HG02759 (cell line): ENCODE measurements at regions not wholly inside any gene's neighbourhood (a gene's known extent, or its start where the extent isn't known, plus 50 kb on each side); places are given as distances from the start of the nearest gene placed in this dataset.

Experiments
- ATAC-seq: cut with Tn5 transposase; IDR thresholded peaks from one replicate; pipeline ENCODE4 v1.9.1; 2021; ENCODE audit warnings: mild to moderate bottlenecking, moderate library complexity; ENCODE audit not compliant: unreplicated experiment

DNA sequence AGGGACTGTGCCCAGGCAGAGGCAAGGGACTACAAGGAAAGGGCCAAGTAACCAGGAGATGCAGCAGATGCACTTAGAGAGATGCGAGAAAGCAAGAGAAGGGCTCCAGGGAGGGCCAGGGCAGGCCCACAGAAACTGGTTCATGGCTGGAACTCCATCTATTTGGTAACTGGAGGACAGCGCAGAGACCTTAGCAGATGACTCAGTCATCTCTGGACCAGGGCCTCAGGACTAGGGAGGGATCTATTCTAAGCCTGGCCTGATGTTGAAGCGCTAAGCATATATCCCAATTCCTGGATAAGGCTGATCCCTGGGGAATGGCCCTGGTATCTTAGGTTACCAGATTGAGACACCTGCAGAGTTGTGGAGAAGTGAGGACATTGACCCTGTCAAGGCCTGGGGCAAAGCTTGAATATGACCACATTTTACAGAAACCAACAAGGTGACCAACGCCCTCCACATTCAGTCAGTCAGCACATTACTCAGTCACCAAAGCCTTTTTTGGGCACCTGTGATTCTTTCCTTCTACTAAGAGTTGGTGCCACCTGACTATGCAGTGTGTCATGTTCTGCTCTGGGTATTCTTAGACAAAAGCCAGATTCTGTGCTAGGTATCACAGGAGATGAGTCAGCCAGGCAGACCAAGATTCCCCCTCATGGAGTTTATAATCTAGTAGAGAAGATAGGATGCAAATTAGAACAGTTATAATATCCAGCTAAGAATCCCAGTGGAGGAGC, 68.4 kb upstream of the SLCO3A1 start:
- no peak for ATAC-seq

DNA sequence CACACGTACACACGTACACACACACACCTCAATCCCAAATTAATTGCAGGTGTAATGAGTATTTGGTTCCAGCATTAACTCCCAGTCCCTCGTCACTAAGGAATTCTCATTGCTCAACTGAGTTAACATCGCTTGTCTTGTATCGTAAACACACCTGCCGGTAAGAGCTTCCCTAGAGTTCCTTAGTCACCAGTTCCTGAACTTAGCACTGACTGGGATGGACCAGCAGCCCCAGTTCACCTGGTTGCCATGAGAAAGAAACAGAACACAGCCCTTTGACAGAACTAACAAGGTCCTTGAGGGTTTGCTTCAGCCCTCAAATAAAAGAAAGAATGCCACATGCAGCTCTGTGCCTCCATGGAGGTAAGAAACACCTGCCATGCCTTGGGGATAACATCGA, 66.3 kb upstream of the SLCO3A1 start:
- no peak for ATAC-seq

DNA sequence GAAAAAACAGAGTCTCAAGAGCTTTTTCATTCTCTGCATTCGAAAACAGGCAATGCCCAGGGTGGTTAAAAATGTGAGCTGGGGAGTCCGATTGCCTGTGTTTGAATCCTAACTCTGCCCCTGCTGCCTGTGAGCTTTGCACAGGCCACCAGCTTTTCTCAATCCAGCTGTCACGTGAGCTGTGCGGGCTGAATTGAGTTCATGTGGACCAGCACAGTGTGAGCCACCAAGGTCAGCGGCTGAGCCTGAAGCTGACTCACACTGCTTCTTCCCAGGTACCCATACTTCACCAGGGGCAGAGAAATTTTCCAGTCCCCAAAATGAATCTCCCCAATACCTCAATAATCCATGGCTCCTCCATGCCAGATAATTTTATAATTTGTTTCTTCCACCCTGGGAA, 64.4 kb upstream of the SLCO3A1 start:
- no peak for ATAC-seq

DNA sequence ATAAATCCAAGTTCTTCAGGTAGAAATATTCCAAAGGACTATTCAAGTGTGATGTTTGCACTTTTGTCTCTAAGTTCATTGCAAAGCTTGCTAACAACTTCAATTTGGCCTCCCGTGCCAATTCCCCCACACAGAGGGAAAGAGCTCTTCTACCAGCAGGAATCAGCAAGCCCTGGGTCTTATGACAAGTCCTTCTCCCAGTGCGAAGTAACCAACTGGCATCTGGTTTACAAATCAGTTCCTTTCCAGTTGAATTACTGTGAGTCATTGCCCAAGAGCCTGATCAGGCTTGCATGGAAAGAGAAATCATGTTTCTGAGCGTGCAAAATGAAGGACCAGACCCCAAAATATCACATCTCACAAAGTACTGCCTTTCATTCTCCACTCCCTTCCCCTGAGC, 62.7 kb upstream of the SLCO3A1 start:
- no peak for ATAC-seq

DNA sequence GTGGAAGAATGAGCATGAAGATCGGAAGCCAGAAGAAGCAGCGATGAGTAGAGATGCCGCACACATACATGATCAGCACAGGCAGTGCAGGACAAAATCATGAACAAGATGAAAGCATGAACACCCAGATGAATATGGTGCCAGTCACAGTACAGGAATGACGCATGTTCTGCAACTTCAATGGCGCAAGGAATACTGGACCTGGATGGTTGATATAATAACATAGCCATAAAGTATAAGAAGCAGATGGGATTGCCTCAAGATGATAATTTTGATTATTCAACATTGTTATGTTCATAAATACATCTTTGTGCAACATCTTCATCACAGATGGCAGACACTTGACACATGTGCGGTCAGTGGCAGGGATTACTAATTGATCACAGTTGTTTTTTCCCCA, 59.7 kb upstream of the SLCO3A1 start:
- ATAC-seq, result no peak

DNA sequence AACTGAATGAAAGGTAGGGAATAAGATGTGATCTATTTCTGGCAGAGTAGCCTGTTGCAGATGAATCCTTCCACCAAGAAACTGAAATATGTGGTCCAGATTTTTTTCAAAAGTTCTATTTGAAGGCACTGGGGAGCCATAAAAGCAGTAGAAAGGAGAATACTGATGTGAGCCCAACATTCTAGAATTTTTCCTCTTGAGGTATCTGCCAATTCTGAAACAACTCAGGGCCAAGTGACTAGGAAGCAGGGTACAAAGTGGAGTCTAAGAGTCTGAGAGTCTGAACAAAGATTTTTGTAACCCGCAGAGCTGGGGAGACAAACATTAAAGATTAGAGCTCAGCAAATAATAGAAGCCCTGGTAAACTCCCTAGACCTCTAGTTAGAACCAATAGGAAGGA, 58.3 kb upstream of the SLCO3A1 start:
- no peak for ATAC-seq

DNA sequence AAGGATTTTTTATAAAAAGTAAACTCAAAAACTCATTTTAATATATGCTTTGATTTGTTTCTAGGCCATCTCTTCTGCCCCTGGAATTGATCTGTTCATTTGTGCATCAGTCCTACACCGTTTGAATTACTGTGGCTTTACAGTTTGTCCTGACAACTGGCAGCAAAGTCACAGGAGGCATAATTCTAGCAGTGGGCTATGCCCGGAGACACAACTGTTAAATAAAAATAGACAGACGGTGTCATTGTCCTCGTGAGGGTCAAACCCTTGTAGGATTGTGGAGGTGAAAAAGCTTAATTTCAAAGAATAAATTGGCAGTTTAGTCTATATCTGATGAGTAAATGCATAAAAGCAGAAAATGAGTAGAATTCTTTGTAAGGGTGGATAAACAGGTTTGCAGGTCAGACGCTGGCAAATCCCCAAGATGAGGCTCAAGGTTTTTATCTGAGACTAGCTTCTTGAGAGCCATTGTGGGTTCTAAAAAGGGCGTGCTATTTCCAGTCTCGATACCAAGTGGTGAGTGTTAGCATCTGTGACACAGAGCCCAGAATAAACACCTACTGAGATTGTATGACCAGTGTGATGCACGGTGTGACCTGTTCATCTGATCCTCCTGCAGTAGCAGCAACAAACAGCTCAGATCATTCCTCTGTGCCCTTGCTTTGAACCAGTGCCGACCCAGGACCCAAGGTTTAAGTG, 51.5 kb upstream of the SLCO3A1 start:
- ATAC-seq, result no peak

DNA sequence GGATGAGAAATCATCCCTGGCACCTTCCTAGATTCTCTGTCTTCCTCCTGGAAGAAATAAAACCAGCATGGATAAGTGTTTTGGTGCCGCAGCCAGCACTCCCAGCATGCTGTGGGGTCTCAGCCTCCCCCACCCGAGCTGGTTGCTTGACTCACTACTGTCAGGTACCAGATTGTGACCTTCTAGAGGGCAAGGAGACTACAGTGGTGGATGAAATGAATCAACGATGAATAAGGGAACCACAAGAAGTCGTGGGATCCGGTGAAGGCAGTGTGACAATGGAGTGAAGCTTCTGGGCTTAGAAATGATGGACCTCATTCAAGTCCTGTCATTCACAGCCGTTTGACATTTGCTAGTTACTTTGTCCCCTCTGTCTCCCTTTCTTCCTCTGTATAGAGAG, 50.2 kb upstream of the SLCO3A1 start:
- no peak for ATAC-seq
